Posterior vena cava (tissue), 2 donors: ENCODE measurements at regions not wholly inside any gene's neighbourhood (a gene's known extent, or its start where the extent isn't known, plus 50 kb on each side); places are given as distances from the start of the nearest gene placed in this dataset.

Experiments
- DNase-seq: peaks from one replicate; pipeline ENCODE4 v3.0.0-alpha.2; 2020; ENCODE audit warnings: low spot score
- intact Hi-C, 2 donors: fragments of 100-400 bp; cut with DNase I; formaldehyde crosslinking; loops; one replicate each; pipeline versions ENCODE4 v1.14.1 to v1.14.2; 2022 to 2023
- donor health status: DM: yes; HTN: yes; CAD: no.
- donor health status: DM: yes; HTN: yes; CAD: no.

- no peak for DNase-seq
- intact Hi-C loops = no loop called here
Measured at GRCh38 chr4:111689731-111690130, 455.5 kb upstream of the FAM241A start.

GRCh38 chr4:111693758-111694157 is 451.5 kb upstream of the FAM241A start:
- DNase-seq = no peak
- intact Hi-C loops = no loop called here

GRCh38 chr4:111695677-111696076 is 449.6 kb upstream of the FAM241A start:
- intact Hi-C loops = no loop called here
- no peak for DNase-seq

- intact Hi-C loops = no loop called here
- DNase-seq = no peak
Measured at GRCh38 chr4:111696505-111696904, 448.7 kb upstream of the FAM241A start.

GRCh38 chr4:111697176-111697942 is 447.9 kb upstream of the FAM241A start:
- intact Hi-C loops = no loop called here
- no peak for DNase-seq

GRCh38 chr4:111698361-111698760 is 446.9 kb upstream of the FAM241A start:
- intact Hi-C loops = no loop called here
- DNase-seq = no peak

- DNase-seq = no peak
- intact Hi-C loops = no loop called here
Measured at GRCh38 chr4:111699165-111699564, 446.1 kb upstream of the FAM241A start.

GRCh38 chr4:111701102-111701501 is 444.2 kb upstream of the FAM241A start:
- intact Hi-C loops = no loop called here
- DNase-seq = no peak

GRCh38 chr4:111707491-111707890 is 437.8 kb upstream of the FAM241A start:
- no peak for DNase-seq
- intact Hi-C loops = no loop called here

- intact Hi-C loops = no loop called here
- DNase-seq = no peak
Measured at GRCh38 chr4:111712093-111712677, 433.1 kb upstream of the FAM241A start.

- intact Hi-C loops = no loop called here
- no peak for DNase-seq
Measured at GRCh38 chr4:111713276-111713675, 432.0 kb upstream of the FAM241A start.

GRCh38 chr4:111717921-111718320 is 427.3 kb upstream of the FAM241A start:
- intact Hi-C loops = no loop called here
- no peak for DNase-seq

- intact Hi-C loops = no loop called here
Measured at GRCh38 chr4:111718763-111719559, 426.3 kb upstream of the FAM241A start.

GRCh38 chr4:111720866-111721265 is 424.4 kb upstream of the FAM241A start:
- DNase-seq = no peak
- intact Hi-C loops = no loop called here

More at GRCh38 chr4:111718763-111719559, 426.3 kb upstream of the FAM241A start:
- DNase-seq = no peak

GRCh38 chr4:111722213-111722720 is 423.0 kb upstream of the FAM241A start:
- DNase-seq = no peak
- intact Hi-C loops = no loop called here

GRCh38 chr4:111736516-111736915 is 408.7 kb upstream of the FAM241A start:
- intact Hi-C loops = no loop called here
- no peak for DNase-seq

- no peak for DNase-seq
- intact Hi-C loops = no loop called here
Measured at GRCh38 chr4:111744847-111745246, 400.4 kb upstream of the FAM241A start.

GRCh38 chr4:111748157-111748556 is 397.1 kb upstream of the FAM241A start:
- intact Hi-C loops = no loop called here
- DNase-seq = no peak

- no peak for DNase-seq
- intact Hi-C loops = no loop called here
Measured at GRCh38 chr4:111754003-111754402, 391.3 kb upstream of the FAM241A start.

- DNase-seq = no peak
- intact Hi-C loops = no loop called here
Measured at GRCh38 chr4:111755571-111755970, 389.7 kb upstream of the FAM241A start.
